ENCODE measurements at regions not wholly inside any gene's neighbourhood (a gene's known extent, or its start where the extent isn't known, plus 50 kb on each side); places are given as distances from the start of the nearest gene placed in this dataset.

- H3K27ac ChIP-seq, result no peak overlapping the region
- FAIRE-seq, result no peak
- TF ChIP-seq, protein P1, sequence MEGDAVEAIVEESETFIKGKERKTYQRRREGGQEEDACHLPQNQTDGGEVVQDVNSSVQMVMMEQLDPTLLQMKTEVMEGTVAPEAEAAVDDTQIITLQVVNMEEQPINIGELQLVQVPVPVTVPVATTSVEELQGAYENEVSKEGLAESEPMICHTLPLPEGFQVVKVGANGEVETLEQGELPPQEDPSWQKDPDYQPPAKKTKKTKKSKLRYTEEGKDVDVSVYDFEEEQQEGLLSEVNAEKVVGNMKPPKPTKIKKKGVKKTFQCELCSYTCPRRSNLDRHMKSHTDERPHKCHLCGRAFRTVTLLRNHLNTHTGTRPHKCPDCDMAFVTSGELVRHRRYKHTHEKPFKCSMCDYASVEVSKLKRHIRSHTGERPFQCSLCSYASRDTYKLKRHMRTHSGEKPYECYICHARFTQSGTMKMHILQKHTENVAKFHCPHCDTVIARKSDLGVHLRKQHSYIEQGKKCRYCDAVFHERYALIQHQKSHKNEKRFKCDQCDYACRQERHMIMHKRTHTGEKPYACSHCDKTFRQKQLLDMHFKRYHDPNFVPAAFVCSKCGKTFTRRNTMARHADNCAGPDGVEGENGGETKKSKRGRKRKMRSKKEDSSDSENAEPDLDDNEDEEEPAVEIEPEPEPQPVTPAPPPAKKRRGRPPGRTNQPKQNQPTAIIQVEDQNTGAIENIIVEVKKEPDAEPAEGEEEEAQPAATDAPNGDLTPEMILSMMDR (IDR thresholded peaks at IDR 0.05), result no peak
- H3K9me3 ChIP-seq, result no peaks in the 10 kb centered on the region
- 93 to 96% methylated on average over 8 of the region's 8 CpGs for WGBS, 2 donors
- no peak for DNase-seq
- no peaks in the 10 kb centered on the region for H3K36me3 ChIP-seq
- intact Hi-C loops (cut with DNase I), result loop anchor here in 1 of 3 donors (10.0 kb wide), 1 partner anchor 63 kb away; no protein-coding TSS in a partner anchor
- no peaks in the 10 kb centered on the region for H3K4me1 ChIP-seq
- no peaks in the 10 kb centered on the region for H3K27me3 ChIP-seq
- ATAC-seq, result no peak
- H3K4me3 ChIP-seq, result no peak overlapping the region
These were observed 59.7 kb upstream of the DAPK1 start for GRCh38 chr9:87437966-87438365.

- no peak for FAIRE-seq
- 82 to 87% methylated on average over 2 of the region's 2 CpGs for WGBS, 2 donors
- H3K36me3 ChIP-seq, result no peaks in the 10 kb centered on the region
- no peak overlapping the region for H3K4me3 ChIP-seq
- no peak for DNase-seq
- intact Hi-C loops (cut with DNase I), result no loop called here
- H3K9me3 ChIP-seq, result no peaks in the 10 kb centered on the region
- no peak overlapping the region for H3K27ac ChIP-seq
- ATAC-seq, result no peak
- H3K4me1 ChIP-seq, result no peaks in the 10 kb centered on the region
- no peaks in the 10 kb centered on the region for H3K27me3 ChIP-seq
- TF ChIP-seq, protein P1 (IDR thresholded peaks at IDR 0.05), result no peak
These were observed 56.4 kb upstream of the DAPK1 start for GRCh38 chr9:87441251-87441650.

DNA sequence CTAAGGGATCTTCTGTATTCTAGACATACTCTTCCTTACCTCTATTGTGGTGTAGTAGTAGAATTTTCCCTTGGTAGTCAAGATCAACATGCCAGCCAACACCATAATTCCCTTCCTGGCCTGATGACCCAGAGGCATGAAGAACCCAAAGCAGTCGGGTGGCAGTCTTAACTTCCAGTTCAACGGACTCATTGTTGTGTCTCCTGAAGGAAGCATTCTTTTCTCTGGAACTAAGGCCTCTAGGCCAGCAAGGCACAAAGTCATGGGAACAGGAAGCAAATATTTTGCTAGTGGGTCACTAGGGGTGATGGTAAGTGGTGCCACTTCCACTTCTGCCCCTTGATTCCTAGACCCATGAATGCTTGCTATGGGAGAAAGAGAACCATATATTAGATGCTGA, 55.2 kb upstream of the DAPK1 start:
- H3K27ac ChIP-seq, result no peak overlapping the region
- H3K4me3 ChIP-seq, result no peak overlapping the region
- H3K36me3 ChIP-seq, result no peaks in the 10 kb centered on the region
- DNase-seq (no peak), FAIRE-seq (no peak), ATAC-seq (no peak)
- 57 to 59% methylated on average over 2 of the region's 2 CpGs for WGBS, 2 donors
- TF ChIP-seq, protein P1 (IDR thresholded peaks at IDR 0.05), result no peak
- H3K9me3 ChIP-seq, result no peaks in the 10 kb centered on the region
- H3K4me1 ChIP-seq, result peaks cover 0 to 2% (median under 1%) of the 10 kb centered on the region in 3 donors
- no peaks in the 10 kb centered on the region for H3K27me3 ChIP-seq
- intact Hi-C loops (cut with DNase I), result no loop called here

DNA sequence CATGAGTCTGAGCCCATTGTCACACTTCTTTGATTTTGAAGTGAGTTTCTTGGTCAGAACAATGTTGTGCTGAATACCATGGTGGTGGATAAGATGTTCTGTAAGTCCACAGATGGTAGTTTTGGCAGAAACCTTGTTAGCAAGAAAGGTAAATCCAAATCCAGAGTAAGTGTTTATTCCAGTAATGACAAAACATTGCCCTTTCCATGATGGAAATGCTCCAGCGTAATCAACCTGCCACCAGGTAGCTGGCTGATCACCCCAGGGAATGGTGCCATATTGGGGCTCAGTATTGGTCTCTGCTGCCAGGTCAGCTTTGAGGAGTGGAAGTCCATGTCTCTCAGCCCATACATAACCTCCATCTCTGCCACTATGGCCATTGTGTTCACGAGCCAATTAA, 54.7 kb upstream of the DAPK1 start:
- no peak for ATAC-seq
- TF ChIP-seq, protein P1 (IDR thresholded peaks at IDR 0.05), result no peak
- H3K4me1 ChIP-seq, result peaks cover 0 to 8% (median 3%) of the 10 kb centered on the region in 3 donors
- no peak overlapping the region for H3K4me3 ChIP-seq
- H3K9me3 ChIP-seq, result no peaks in the 10 kb centered on the region
- no peaks in the 10 kb centered on the region for H3K36me3 ChIP-seq
- no peak for DNase-seq
- no peaks in the 10 kb centered on the region for H3K27me3 ChIP-seq
- intact Hi-C loops (cut with DNase I), result no loop called here
- H3K27ac ChIP-seq, result no peak overlapping the region
- FAIRE-seq, result no peak
- 88 to 97% methylated on average over 2 of the region's 2 CpGs for WGBS, 2 donors

DNA sequence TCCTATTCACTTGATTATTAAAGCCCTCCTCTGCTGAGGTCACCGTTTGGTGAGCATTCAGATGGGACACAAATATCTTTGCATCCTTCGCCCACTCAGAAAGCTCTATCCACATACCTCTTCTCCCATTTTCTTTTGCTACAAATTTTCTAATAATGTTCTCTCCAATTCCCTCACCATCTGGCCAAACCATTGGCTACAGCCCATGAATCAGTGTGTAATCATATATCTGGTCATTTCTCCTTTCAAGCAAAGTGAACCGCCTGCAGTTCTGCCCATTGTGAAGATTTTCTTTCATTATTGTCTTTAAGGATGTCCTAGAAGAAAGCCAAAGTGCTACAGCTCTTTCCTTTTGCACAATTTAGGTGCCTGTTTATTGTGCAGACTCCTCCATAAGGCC, 54.2 kb upstream of the DAPK1 start:
- no peak for FAIRE-seq
- ATAC-seq, result no peak
- intact Hi-C loops (cut with DNase I), result no loop called here
- no peak overlapping the region for H3K27ac ChIP-seq
- no peaks in the 10 kb centered on the region for H3K27me3 ChIP-seq
- no peaks in the 10 kb centered on the region for H3K9me3 ChIP-seq
- 96 to 98% methylated on average over 3 of the region's 3 CpGs for WGBS, 2 donors
- DNase-seq, result no peak
- H3K36me3 ChIP-seq, result no peaks in the 10 kb centered on the region
- no peak overlapping the region for H3K4me3 ChIP-seq
- H3K4me1 ChIP-seq, result peaks cover 0 to 12% (median 3%) of the 10 kb centered on the region in 3 donors
- TF ChIP-seq, protein P1 (IDR thresholded peaks at IDR 0.05), result no peak

Data from pancreas (tissue), 10 donors.